ENCODE measurements at regions not wholly inside any gene's neighbourhood (a gene's known extent, or its start where the extent isn't known, plus 50 kb on each side); places are given as distances from the start of the nearest gene placed in this dataset.

DNA sequence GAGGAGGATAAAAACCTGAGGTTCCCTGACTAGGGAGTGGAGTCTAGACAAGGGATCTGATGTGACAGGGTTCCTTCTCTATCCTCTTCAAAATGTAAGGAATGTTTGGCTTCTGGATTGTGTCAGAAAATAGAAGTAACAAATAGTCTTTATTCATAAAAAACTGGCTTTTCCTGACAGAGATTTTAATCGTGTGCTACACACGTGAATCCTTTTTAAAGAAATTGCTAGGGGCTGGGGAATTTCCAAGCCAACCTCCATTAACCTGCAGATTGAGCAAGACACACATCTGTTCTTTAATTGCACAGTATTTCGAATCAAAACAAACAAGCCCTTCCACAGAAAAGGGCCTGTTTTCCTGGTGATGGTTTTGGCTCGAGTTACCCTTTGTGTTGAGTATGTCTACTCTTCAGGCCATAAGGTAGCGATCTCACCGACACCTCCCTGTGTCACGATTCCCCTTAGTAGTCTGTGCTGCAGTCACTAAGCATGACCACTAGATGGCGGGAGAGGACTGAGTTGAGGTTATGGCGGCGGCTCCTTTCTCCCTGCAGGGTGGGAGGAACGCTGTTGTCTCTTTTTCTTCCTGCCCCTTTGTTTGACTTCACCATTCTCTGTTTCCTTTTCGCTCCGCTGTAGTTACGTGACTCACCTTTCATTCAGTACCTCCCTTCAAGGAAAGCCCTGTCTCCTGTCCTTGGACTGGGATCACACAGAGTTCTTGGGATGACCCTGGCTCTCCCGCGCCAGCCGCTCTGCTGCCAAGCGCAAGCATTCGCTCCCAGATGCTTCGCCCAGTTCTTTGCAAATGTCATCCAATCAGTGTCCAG is 137.1 kb upstream of the SLC24A2 start:
- Histone ChIP-seq H3K9me3 (ENCODE audit: control insufficient read depth in 2 of 2, low read length in 2 of 2) (no peaks in the 10 kb centered on the region), H3K27ac (ENCODE audit: low read depth in 2 of 2, low read length in 2 of 2) (no peak overlapping the region), H3K4me3 (ENCODE audit: low read length in 2 of 2) (peak overlapping the region; percentile 49 to 65), H3K36me3 (ENCODE audit: control insufficient read depth in 2 of 2, insufficient read depth in 2 of 2, low read length in 2 of 2) (no peaks in the 10 kb centered on the region), H3K9ac (ENCODE audit: low read depth in 1 of 2, low read length in 2 of 2) (no peak overlapping the region), H3K27me3 (ENCODE audit: control insufficient read depth in 2 of 2, insufficient read depth in 2 of 2, low read length in 2 of 2) (peaks cover 0 to 2% of the 10 kb centered on the region in 2 donors), H3K4me1 (ENCODE audit: control insufficient read depth in 2 of 2, insufficient read depth in 2 of 2, low read length in 2 of 2) (peaks cover 0 to 4% of the 10 kb centered on the region in 2 donors)

DNA sequence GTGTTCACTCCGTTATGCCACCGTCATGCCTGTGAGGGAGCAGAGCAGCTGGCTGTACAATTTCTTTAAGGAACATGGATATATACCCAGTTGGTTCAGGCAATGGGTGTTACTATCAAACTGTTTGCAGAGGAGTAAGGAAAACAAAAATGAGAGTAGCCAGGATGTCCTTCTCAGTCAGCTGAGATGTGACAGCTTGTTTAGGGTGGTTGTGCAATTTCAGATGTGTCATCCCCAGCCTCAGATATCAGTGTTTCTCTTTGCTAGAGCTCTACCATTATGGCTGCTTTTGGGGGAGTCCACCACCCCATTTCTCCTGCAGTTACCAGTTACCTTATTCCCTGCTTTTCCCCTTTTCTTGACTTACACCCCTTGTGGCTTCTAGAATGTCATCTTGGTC is 135.2 kb upstream of the SLC24A2 start:
- no peaks in the 10 kb centered on the region for H3K9me3 ChIP-seq (ENCODE audit: control insufficient read depth in 2 of 2, low read length in 2 of 2)
- peaks cover 0 to 2% of the 10 kb centered on the region in 2 donors for H3K27me3 ChIP-seq (ENCODE audit: control insufficient read depth in 2 of 2, insufficient read depth in 2 of 2, low read length in 2 of 2)
- no peak overlapping the region for H3K9ac ChIP-seq (ENCODE audit: low read depth in 1 of 2, low read length in 2 of 2)
- no peak overlapping the region for H3K27ac ChIP-seq (ENCODE audit: low read depth in 2 of 2, low read length in 2 of 2)
- peaks cover 0 to 4% of the 10 kb centered on the region in 2 donors for H3K4me1 ChIP-seq (ENCODE audit: control insufficient read depth in 2 of 2, insufficient read depth in 2 of 2, low read length in 2 of 2)
- H3K36me3 ChIP-seq (ENCODE audit: control insufficient read depth in 2 of 2, insufficient read depth in 2 of 2, low read length in 2 of 2), result no peaks in the 10 kb centered on the region
- no peak overlapping the region for H3K4me3 ChIP-seq (ENCODE audit: low read length in 2 of 2)

DNA sequence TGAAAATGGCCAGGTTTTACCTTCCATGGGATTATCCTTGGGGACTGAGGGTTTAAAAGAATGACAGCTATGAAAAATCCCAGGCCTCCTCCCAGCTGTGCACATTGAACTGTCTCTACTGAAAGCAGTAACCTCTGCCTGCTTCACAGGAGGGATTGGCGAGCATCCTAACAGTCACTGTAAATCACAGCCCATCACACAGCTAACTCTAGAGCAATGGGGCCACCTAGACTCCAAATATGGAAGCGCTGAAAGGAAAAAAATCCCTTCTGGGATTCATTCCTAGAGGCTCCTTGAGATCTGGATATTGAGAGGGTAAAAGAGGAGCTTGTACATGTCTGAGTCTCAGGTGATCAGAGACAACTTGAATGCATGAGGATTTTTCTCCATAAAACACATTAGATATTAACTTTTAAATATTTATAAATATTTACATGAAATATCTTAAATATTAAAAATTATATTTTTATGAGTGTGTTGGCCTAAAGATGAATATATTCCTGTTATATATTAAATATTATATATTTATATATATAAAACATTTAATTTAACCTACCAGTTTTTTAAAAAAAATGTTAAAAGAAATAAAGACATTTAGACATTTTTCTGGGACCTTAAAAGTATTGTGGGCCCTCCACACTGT is 133.8 kb upstream of the SLC24A2 start:
- H3K4me1 ChIP-seq (ENCODE audit: control insufficient read depth in 2 of 2, insufficient read depth in 2 of 2, low read length in 2 of 2), result peaks cover 0 to 4% of the 10 kb centered on the region in 2 donors
- H3K27me3 ChIP-seq (ENCODE audit: control insufficient read depth in 2 of 2, insufficient read depth in 2 of 2, low read length in 2 of 2), result peaks cover 0 to 2% of the 10 kb centered on the region in 2 donors
- H3K4me3 ChIP-seq (ENCODE audit: low read length in 2 of 2), result no peak overlapping the region
- no peak overlapping the region for H3K9ac ChIP-seq (ENCODE audit: low read depth in 1 of 2, low read length in 2 of 2)
- H3K9me3 ChIP-seq (ENCODE audit: control insufficient read depth in 2 of 2, low read length in 2 of 2), result no peaks in the 10 kb centered on the region
- H3K27ac ChIP-seq (ENCODE audit: low read depth in 2 of 2, low read length in 2 of 2), result no peak overlapping the region
- H3K36me3 ChIP-seq (ENCODE audit: control insufficient read depth in 2 of 2, insufficient read depth in 2 of 2, low read length in 2 of 2), result no peaks in the 10 kb centered on the region

DNA sequence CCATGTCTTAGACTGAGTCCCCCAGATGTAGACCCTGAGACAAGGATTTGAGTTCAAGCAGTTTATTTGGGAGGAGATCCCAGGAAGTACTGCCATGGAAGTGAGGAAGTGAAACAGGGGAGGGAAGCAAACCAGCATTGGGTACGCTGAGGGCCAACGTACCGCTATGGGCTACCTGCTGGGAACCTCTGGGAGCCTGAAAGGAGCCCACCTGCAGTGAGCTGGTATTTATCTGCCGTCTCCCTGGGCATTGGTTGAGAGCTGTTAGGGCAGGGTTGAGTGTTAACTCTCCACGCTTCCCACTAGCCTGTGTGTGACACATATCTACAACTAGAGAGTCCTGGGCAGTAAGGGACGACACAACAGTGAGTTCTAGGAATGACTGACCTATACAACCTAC is 131.6 kb upstream of the SLC24A2 start:
- no peaks in the 10 kb centered on the region for H3K4me1 ChIP-seq (ENCODE audit: control insufficient read depth in 2 of 2, insufficient read depth in 2 of 2, low read length in 2 of 2)

DNA sequence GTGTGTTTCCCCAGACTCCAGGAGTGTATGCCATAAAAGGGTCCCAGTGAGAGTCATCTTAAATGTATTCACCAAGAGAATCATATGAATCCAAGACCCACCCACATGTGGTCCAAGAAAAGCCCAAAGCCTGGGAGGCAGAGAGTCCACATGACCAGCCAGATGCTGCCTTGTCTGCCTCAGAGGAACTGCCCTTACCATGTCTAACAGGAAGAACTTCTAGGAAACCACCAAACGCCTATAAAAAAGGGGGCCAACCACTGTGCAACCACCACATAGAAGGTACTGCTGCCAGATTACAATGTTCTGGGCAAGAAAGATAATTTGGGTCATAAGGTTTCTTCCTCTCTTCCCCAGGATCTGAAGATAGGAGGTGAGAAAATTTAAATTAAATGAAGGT is 129.8 kb upstream of the SLC24A2 start:
- no peaks in the 10 kb centered on the region for H3K36me3 ChIP-seq (ENCODE audit: control insufficient read depth in 2 of 2, insufficient read depth in 2 of 2, low read length in 2 of 2)
- no peaks in the 10 kb centered on the region for H3K4me1 ChIP-seq (ENCODE audit: control insufficient read depth in 2 of 2, insufficient read depth in 2 of 2, low read length in 2 of 2)
- no peak overlapping the region for H3K27ac ChIP-seq (ENCODE audit: low read depth in 2 of 2, low read length in 2 of 2)
- no peaks in the 10 kb centered on the region for H3K27me3 ChIP-seq (ENCODE audit: control insufficient read depth in 2 of 2, insufficient read depth in 2 of 2, low read length in 2 of 2)
- no peak overlapping the region for H3K4me3 ChIP-seq (ENCODE audit: low read length in 2 of 2)
- H3K9me3 ChIP-seq (ENCODE audit: control insufficient read depth in 2 of 2, low read length in 2 of 2), result no peaks in the 10 kb centered on the region
- H3K9ac ChIP-seq (ENCODE audit: low read depth in 1 of 2, low read length in 2 of 2), result no peak overlapping the region

More for the DNA sequence above, 131.6 kb upstream of the SLC24A2 start:
- Histone ChIP-seq H3K4me3 (ENCODE audit: low read length in 2 of 2) (no peak overlapping the region), H3K27ac (ENCODE audit: low read depth in 2 of 2, low read length in 2 of 2) (no peak overlapping the region), H3K9me3 (ENCODE audit: control insufficient read depth in 2 of 2, low read length in 2 of 2) (no peaks in the 10 kb centered on the region), H3K27me3 (ENCODE audit: control insufficient read depth in 2 of 2, insufficient read depth in 2 of 2, low read length in 2 of 2) (no peaks in the 10 kb centered on the region), H3K9ac (ENCODE audit: low read depth in 1 of 2, low read length in 2 of 2) (no peak overlapping the region), H3K36me3 (ENCODE audit: control insufficient read depth in 2 of 2, insufficient read depth in 2 of 2, low read length in 2 of 2) (no peaks in the 10 kb centered on the region)

DNA sequence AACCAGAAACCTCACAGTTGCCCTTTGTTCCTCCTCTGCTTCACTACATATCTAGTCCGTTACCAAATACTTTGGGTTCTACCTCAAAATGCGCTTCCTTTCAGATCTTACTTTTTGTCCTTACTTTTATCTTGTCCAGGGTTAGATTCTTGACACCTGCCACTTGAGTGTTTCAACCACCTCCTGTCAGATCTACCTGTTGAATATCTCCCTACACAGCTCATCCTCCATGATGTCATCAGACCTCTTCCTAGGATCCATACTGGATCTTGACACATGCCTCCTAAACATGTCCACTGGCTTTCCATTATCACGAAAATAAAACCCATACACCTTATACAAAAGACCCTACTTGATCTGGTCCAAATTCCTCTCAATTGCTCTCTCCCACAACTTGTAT is 125.2 kb upstream of the SLC24A2 start:
- Histone ChIP-seq H3K27me3 (ENCODE audit: control insufficient read depth in 2 of 2, insufficient read depth in 2 of 2, low read length in 2 of 2) (no peaks in the 10 kb centered on the region), H3K4me1 (ENCODE audit: control insufficient read depth in 2 of 2, insufficient read depth in 2 of 2, low read length in 2 of 2) (no peaks in the 10 kb centered on the region), H3K27ac (ENCODE audit: low read depth in 2 of 2, low read length in 2 of 2) (no peak overlapping the region), H3K9ac (ENCODE audit: low read depth in 1 of 2, low read length in 2 of 2) (no peak overlapping the region), H3K4me3 (ENCODE audit: low read length in 2 of 2) (no peak overlapping the region), H3K9me3 (ENCODE audit: control insufficient read depth in 2 of 2, low read length in 2 of 2) (no peaks in the 10 kb centered on the region), H3K36me3 (ENCODE audit: control insufficient read depth in 2 of 2, insufficient read depth in 2 of 2, low read length in 2 of 2) (no peaks in the 10 kb centered on the region)

DNA sequence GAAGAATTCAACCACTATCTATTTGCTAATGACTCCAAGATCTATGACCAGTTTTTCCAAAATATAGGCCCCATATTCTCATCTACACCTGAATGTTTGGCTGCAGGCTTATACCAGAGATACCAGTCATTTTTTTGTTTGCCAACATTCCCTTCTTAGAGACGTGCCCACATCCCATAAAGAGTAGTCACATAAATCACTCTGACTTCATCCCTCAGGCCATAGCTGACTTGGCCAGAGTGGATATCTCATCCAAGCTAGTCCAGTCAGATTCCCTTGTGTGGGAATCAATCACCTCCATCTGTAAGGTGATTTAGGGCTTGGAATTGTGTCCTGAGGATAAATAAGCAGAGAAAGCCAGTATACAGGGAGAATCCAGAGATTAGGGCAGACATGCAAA is 124.3 kb upstream of the SLC24A2 start:
- Histone ChIP-seq H3K4me1 (ENCODE audit: control insufficient read depth in 2 of 2, insufficient read depth in 2 of 2, low read length in 2 of 2) (no peaks in the 10 kb centered on the region), H3K27me3 (ENCODE audit: control insufficient read depth in 2 of 2, insufficient read depth in 2 of 2, low read length in 2 of 2) (no peaks in the 10 kb centered on the region), H3K9me3 (ENCODE audit: control insufficient read depth in 2 of 2, low read length in 2 of 2) (no peaks in the 10 kb centered on the region), H3K4me3 (ENCODE audit: low read length in 2 of 2) (no peak overlapping the region), H3K36me3 (ENCODE audit: control insufficient read depth in 2 of 2, insufficient read depth in 2 of 2, low read length in 2 of 2) (no peaks in the 10 kb centered on the region), H3K27ac (ENCODE audit: low read depth in 2 of 2, low read length in 2 of 2) (no peak overlapping the region), H3K9ac (ENCODE audit: low read depth in 1 of 2, low read length in 2 of 2) (no peak overlapping the region)

DNA sequence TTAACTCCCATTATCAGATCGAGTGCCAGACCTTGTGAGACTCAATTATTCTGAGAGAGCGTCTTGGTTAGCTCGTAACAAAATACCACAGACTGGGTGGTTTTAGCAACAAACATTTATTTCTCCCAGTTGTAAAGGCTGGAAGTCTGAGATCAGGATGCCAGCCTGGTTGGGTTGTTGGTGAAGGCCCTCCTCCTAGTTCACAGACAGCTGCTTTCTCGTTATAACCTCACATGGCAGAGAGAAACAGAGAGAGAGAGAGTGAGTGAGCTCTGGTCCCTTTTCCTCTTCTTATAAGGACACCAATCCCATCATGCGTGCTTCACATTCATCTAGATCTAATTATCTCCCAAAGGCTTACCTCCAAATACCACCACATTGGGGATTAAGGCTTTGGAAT is 114.2 kb upstream of the SLC24A2 start:
- no peaks in the 10 kb centered on the region for H3K4me1 ChIP-seq (ENCODE audit: control insufficient read depth in 2 of 2, insufficient read depth in 2 of 2, low read length in 2 of 2)
- H3K27me3 ChIP-seq (ENCODE audit: control insufficient read depth in 2 of 2, insufficient read depth in 2 of 2, low read length in 2 of 2), result no peaks in the 10 kb centered on the region
- H3K36me3 ChIP-seq (ENCODE audit: control insufficient read depth in 2 of 2, insufficient read depth in 2 of 2, low read length in 2 of 2), result no peaks in the 10 kb centered on the region
- H3K4me3 ChIP-seq (ENCODE audit: low read length in 2 of 2), result no peak overlapping the region
- no peak overlapping the region for H3K9ac ChIP-seq (ENCODE audit: low read depth in 1 of 2, low read length in 2 of 2)
- no peaks in the 10 kb centered on the region for H3K9me3 ChIP-seq (ENCODE audit: control insufficient read depth in 2 of 2, low read length in 2 of 2)
- no peak overlapping the region for H3K27ac ChIP-seq (ENCODE audit: low read depth in 2 of 2, low read length in 2 of 2)

DNA sequence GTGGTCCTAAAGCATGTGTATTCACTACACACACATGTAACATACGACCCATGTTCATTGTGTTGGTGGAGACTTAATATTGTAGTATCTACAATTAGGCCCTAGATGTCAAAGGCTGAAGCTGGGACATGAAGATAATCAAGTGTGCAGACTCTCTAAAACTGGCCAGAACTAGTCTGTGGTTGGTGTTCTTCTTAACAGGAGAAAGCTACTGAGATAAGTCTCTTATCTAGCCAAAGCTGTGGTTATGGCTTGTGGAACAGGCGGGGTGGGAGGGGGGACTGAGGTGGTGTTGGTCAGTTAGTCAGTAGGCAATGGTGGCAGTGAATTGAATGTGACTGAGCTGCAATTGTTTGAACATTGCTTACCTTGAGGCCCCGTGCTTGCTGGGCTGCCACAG is 112.7 kb upstream of the SLC24A2 start:
- H3K36me3 ChIP-seq (ENCODE audit: control insufficient read depth in 2 of 2, insufficient read depth in 2 of 2, low read length in 2 of 2), result no peaks in the 10 kb centered on the region
- H3K9ac ChIP-seq (ENCODE audit: low read depth in 1 of 2, low read length in 2 of 2), result no peak overlapping the region
- no peak overlapping the region for H3K4me3 ChIP-seq (ENCODE audit: low read length in 2 of 2)
- H3K27me3 ChIP-seq (ENCODE audit: control insufficient read depth in 2 of 2, insufficient read depth in 2 of 2, low read length in 2 of 2), result no peaks in the 10 kb centered on the region
- H3K4me1 ChIP-seq (ENCODE audit: control insufficient read depth in 2 of 2, insufficient read depth in 2 of 2, low read length in 2 of 2), result no peaks in the 10 kb centered on the region
- H3K27ac ChIP-seq (ENCODE audit: low read depth in 2 of 2, low read length in 2 of 2), result no peak overlapping the region
- no peaks in the 10 kb centered on the region for H3K9me3 ChIP-seq (ENCODE audit: control insufficient read depth in 2 of 2, low read length in 2 of 2)

DNA sequence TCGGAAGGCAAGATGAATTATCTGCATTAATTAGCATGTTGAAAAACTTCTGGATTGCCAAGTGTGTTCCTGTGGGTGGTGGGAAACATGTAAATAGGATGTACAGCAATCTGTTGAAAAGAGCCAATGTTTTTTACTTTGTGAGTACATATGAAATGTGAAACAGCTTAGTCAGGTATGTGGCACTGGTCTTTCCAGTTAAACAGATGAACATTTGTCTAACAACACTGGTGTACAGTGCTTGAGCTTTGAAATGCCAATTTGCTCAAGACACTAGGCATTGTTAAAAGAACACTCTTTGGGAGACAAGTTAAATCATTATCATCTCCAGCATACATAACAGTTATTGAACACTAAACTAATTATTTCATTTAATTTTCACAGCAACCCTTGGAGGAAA is 107.3 kb upstream of the SLC24A2 start:
- Histone ChIP-seq H3K36me3 (ENCODE audit: control insufficient read depth in 2 of 2, insufficient read depth in 2 of 2, low read length in 2 of 2) (no peaks in the 10 kb centered on the region), H3K9ac (ENCODE audit: low read depth in 1 of 2, low read length in 2 of 2) (no peak overlapping the region), H3K27ac (ENCODE audit: low read depth in 2 of 2, low read length in 2 of 2) (no peak overlapping the region), H3K4me3 (ENCODE audit: low read length in 2 of 2) (no peak overlapping the region), H3K27me3 (ENCODE audit: control insufficient read depth in 2 of 2, insufficient read depth in 2 of 2, low read length in 2 of 2) (no peaks in the 10 kb centered on the region), H3K9me3 (ENCODE audit: control insufficient read depth in 2 of 2, low read length in 2 of 2) (no peaks in the 10 kb centered on the region), H3K4me1 (ENCODE audit: control insufficient read depth in 2 of 2, insufficient read depth in 2 of 2, low read length in 2 of 2) (no peaks in the 10 kb centered on the region)

Data from mucosa of rectum (tissue), 2 donors.